HG02938 (cell line): ENCODE measurements at regions not wholly inside any gene's neighbourhood (a gene's known extent, or its start where the extent isn't known, plus 50 kb on each side); places are given as distances from the start of the nearest gene placed in this dataset.
"Not testable (repeated sequence)": the region's sequence is repeated elsewhere in the genome, so short reads cannot be mapped to it uniquely, and the experiment has no call there.

ENCODE experiments used
- ATAC-seq: cut with Tn5 transposase; IDR thresholded peaks from one replicate; pipeline ENCODE4 v1.9.1; 2021; ENCODE audit warnings: mild to moderate bottlenecking, moderate library complexity; ENCODE audit not compliant: unreplicated experiment

DNA sequence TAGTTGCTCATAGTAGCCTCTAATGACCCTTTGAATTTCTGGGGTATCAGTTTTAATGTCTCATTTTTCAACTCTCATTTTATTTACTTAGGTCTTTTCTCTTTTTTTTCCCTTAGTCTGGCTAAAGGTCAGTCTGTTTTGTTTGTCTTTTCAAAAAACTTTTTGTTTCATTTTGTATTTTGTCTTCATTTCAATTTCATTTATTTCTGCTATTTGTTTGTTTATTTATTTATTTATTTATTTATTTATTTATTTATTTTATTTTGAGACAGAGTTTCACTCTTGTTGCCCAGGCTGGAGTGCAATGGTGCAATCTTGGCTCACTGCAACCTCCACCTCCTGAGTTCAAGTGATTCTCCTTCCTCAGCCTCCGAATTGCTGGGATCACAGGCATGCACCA is 1076.9 kb downstream of the PCDH7 start:
- ATAC-seq: not testable (repeated sequence)

DNA sequence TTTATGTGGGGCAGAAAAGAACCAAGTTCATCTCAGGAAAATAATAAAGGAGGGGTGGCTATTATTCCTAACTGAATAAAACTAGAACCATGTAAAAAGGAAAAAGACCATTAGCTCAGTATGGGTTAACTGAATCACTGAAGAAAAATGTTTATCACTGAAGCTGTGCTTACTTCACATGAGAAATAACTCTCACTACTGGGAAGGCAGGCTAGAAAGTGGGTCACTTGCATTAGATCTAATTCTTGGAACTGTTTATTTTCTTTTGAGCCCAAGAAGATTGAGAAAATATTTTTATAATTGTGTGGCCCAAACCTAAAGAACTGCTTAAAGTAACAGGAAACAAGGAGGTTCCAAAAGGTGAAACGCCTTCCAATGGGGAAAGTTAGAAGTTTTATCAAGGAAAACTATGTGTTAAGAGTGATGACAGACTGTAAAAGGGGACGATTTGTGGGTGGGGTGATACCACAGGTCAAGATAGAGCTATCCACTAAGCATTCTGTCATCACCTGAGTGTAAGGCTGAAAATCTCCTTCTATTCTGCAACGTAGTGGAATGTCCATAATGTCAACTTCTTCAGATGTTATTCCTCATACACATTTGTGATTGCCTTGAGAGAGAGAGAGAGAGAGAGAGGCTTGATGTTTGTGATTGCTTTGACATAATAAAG is 1083.5 kb downstream of the PCDH7 start:
- ATAC-seq: no peak

- no peak for ATAC-seq
Observed at GRCh38 chr4:31807036-31807435, 1086.9 kb downstream of the PCDH7 start.

GRCh38 chr4:31844350-31844749 is 1124.2 kb downstream of the PCDH7 start:
- ATAC-seq: no peak

DNA sequence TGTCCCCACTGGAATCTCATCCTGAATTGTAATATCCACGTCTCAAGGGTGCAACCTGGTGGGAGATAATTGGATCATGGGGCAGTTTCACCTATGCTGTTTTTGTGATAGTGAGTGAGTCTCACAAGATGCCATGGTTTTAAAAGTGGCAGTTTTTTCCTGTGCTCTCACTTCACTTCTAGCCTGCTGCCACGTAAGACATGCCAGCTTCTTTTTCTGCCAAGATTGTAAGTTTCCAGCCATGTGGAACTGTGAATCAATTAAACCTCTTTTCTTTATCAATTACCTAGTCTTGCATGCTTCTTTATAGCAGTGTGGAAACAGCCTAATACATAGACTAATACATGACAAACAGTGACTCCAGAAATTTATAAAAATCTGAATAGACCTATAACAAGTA is 1131.8 kb downstream of the PCDH7 start:
- ATAC-seq: no peak

DNA sequence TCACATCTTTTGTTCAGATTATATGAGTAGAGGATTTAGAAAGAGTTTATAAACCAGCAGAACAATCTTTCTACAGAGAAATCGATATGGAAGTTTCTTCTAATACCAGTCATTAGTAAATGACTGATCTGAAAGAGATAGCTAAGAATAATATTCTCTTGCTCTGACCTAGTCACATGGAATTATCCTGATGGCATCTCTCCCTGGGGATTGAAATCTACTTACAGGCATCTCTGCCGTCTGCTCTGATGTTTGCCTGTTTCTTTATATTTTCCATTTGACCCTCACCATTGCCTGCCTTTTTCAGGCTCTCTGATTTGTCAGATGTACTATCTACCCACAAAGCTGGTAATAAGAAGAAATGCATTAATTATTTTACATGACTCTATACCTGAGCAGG is 1157.3 kb downstream of the PCDH7 start:
- ATAC-seq: no peak

DNA sequence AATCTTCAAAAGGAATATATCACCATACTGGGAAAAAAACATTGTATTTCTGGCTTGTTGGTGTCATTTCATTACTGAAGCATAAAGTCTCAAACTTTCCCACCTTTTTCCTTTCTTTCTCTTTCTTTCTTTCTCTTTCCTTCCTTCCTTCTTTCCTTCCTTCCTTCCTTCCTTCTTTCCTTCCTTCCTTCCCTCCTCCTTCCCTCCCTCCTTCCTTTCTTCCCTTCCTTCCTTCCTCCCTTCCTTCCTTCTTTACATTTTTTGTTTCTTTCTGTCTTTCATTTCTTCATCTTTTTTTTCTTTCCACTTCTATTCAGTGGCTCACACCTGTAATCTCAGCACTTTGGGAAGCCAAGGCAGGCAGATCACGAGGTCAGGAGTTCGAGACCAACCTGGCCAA is 1160.7 kb downstream of the PCDH7 start:
- ATAC-seq: not testable (repeated sequence)

DNA sequence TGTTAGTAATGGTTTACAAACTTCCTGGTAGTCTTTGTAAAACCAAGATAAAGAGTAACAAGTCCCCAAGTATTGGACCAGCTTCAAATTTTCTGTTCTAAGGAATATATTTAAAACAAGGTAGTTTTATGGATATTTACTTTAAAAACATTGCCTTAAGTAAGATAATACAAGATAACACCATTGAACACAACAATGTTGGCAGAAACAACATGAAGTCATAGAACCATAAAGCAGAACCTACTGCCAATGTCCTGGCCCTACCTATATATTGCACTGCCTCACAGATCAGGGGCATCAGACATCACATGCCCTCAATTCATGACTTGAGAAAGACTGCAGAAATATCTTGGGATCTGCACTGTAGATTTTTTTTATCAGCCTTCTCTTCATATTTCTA is 1176.2 kb downstream of the PCDH7 start:
- ATAC-seq: no peak

DNA sequence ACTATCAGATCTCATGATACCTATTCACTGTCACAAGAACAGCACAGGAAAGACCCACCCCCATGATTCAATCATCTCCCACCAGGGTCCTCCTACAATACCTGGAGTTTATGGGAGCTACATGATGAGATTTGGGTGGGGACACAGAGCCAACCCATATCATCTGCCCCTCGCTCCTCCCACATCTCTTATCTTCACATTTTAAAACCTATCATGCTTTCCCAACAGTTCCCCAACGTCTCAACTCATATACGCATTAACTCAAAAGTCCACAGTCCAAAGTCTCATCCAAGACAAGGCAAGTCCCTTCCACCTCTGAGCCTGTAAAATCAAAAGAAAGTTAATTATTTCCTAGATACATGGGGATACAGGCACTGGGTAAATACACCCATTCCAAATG is 1185.2 kb downstream of the PCDH7 start:
- ATAC-seq: no peak

- ATAC-seq: no peak
Observed at GRCh38 chr4:31908261-31908660, 1188.1 kb downstream of the PCDH7 start.

- no peak for ATAC-seq
Observed at GRCh38 chr4:31917334-31917733, 1197.2 kb downstream of the PCDH7 start.

GRCh38 chr4:31918891-31919290 is 1198.7 kb downstream of the PCDH7 start:
- no peak for ATAC-seq

GRCh38 chr4:31923634-31924033 is 1203.5 kb downstream of the PCDH7 start:
- ATAC-seq: no peak

GRCh38 chr4:31929676-31930345 is 1209.6 kb downstream of the PCDH7 start:
- ATAC-seq: no peak

GRCh38 chr4:31946456-31946855 is 1226.3 kb downstream of the PCDH7 start:
- no peak for ATAC-seq

DNA sequence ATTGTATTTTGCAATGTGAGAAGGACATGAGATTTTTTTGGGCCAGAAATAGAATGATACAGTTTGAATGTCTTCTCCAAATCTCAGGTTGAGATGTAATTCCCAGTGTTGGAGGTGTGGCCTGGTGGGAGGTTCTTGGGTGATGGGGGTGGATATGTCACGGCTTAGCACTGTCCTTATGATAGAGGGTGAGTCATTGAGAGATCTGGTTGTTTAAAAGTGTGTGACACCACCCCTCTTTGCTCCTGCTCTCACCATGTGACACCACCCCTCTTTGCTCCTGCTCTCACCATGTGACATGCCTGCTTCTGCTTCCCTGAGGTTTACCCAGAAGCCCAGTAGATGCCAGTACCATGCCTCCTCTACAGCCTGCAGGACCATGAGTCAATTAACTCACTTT is 1226.9 kb downstream of the PCDH7 start:
- no peak for ATAC-seq

- no peak for ATAC-seq
Observed at GRCh38 chr4:31949045-31949444, 1228.9 kb downstream of the PCDH7 start.

DNA sequence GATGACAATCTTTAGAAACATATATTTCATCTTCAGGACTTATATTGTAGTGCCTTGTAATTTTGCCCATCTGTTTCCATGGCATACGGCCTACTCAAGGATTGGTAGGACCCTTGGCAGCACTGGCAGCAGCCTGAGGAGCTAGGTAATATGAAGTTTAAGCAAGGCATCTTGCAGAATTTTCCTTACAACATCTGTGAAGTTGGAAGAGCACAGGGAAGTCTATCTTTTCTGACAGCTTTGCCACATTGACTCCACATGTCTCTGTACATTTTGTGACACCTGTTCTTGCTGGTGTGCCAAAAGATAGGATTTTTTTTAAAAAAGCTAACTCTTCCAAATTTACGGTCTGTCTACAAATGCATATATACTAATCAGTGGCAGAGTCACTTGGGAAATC is 1235.2 kb downstream of the PCDH7 start:
- no peak for ATAC-seq

DNA sequence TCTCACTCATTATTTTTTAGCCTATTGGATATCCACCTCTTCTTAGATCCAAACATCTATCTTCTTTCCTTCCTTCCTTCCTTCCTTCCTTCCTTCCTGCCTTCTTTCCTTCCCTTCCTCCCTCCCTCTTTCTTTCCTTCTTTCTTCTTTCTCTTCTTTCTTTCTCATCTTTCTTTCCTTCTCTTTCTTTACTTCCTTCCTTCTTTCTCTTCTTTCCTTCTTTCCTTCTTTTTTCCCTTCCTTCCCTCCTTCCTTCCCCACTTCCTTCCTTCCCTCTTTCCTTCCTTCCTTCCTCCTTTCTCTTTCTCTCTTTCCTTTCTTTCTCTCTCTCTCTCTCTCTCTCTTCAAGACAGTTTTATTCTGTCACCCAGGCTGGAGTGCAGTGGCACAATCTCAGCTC is 1239.8 kb downstream of the PCDH7 start:
- no peak for ATAC-seq

DNA sequence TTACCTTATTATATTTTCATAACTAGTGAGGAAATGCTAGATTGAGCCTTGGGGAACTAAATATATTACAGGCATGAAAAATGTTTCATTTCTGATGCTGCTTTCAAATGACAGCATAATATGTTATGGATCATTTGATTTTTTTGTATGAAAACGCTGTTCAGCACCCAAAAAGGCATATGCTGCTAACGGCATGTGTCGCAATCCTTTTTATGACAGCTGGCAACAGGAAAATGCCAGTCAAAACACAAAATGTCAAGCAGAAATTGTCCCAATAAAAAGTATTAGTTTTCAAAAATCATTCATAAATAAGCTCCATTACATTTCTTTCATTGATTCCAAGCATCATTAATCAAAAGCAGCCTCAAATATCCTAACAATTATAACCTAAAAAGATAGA is 1244.5 kb downstream of the PCDH7 start:
- ATAC-seq: no peak

DNA sequence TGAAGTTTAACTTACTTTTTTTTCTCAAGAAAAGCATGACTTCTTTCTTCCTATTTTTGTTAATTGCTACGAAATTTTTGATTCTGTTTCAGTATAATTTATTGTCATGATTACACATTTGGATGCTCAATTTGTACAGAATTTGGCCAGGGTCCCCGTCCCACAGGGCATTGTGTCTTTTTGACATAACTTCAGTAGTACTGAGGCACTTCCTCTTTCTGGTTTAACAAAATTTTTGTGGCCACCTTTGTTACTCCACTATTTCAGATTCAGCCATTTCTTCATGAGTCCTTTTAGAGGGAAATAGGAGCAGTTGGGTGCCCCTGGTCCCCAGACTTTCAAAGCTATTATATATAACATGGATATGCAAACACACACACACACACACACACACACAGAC is 1248.7 kb downstream of the PCDH7 start:
- ATAC-seq: no peak

DNA sequence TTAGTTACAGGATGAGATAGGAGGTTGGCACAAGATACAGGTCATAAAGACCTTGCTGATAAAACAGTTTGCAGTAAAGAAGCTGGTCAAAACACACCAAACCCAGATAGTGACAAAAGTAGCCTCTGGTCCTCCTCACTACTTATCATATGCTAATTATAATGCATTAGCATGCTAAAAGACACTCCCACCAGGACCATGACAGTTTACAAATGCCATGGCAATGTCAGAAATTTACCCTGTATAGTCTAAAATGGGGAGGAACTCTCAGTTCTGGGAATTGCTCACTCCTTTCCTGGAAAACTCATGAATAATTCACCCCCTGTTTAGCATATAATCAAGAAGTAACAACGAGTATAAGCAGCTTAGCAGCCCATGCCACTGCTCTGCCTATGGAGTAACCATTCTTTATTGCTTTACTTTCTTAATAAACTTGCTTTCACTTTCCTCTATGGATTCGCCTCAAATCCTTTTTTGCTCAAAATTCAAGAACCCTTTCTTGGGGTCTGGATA is 1254.4 kb downstream of the PCDH7 start:
- ATAC-seq: no peak

DNA sequence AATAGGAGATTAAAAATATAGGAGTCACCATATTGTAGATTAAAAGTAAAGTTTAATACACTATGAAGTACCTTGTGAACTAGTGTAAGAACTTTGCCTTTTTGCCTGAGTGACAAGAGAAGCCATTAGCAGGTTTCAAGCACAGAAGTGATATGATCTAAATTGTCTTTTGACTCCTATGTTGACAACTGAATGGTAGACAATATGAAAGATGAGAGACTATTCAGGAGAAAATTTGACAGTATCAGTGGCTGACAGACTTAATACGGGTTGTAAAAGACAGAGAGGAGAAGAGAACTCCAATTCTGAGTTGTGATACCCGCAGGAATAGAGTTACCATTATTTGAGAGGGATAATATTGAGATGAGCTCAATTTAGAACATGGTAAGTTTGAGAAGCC is 1259.8 kb downstream of the PCDH7 start:
- no peak for ATAC-seq
